Mucosa of rectum (tissue), 2 donors: ENCODE measurements at regions not wholly inside any gene's neighbourhood (a gene's known extent, or its start where the extent isn't known, plus 50 kb on each side); places are given as distances from the start of the nearest gene placed in this dataset.

Experiments
- H3K27ac ChIP-seq, 2 donors: one replicate each; pipeline ENCODE4 v1.7.0; 2013; ENCODE audit warnings: inconsistent platforms in 2 of 2, low read depth in 2 of 2, low read length in 2 of 2
- H3K27me3 ChIP-seq, 2 donors: one replicate each; pipeline ENCODE4 v1.7.0; 2013; ENCODE audit warnings: low read length in 2 of 2; ENCODE audit not compliant: control insufficient read depth in 2 of 2, insufficient read depth in 2 of 2
- H3K36me3 ChIP-seq, 2 donors: one replicate each; pipeline ENCODE4 v1.7.0; 2013; ENCODE audit warnings: low read length in 2 of 2; ENCODE audit not compliant: control insufficient read depth in 2 of 2, insufficient read depth in 2 of 2
- H3K4me1 ChIP-seq, 2 donors: one replicate each; pipeline ENCODE4 v1.7.0; 2013; ENCODE audit warnings: low read length in 2 of 2, mild to moderate bottlenecking in 1 of 2; ENCODE audit not compliant: control insufficient read depth in 2 of 2, insufficient read depth in 2 of 2
- H3K4me3 ChIP-seq, 2 donors: one replicate each; pipeline ENCODE4 v1.7.0; 2013; ENCODE audit warnings: low read length in 2 of 2
- H3K9ac ChIP-seq, 2 donors: one replicate each; pipeline ENCODE4 v1.7.0; 2013; ENCODE audit warnings: low read length in 2 of 2, low read depth in 1 of 2, mild to moderate bottlenecking in 1 of 2
- H3K9me3 ChIP-seq, 2 donors: one replicate each; pipeline ENCODE4 v1.7.0; 2013; ENCODE audit warnings: low read length in 2 of 2; ENCODE audit not compliant: control insufficient read depth in 2 of 2
- donor health status: healthy.
- donor health status: Normal muscosa, but diverticular disease.

- no peak overlapping the region for H3K27ac ChIP-seq
Measured at GRCh38 chr15:66615846-66616245, 50.0 kb upstream of the LCTL start.

GRCh38 chr15:66617137-66618090 is 51.6 kb upstream of the LCTL start:
- H3K9ac ChIP-seq, result peak overlapping the region; percentile 24 to 59
- H3K27me3 ChIP-seq, result no peaks in the 10 kb centered on the region
- H3K4me1 ChIP-seq, result peaks cover 29 to 33% of the 10 kb centered on the region in 2 donors
- H3K4me3 ChIP-seq, result peak overlapping the region in 1 of 2 donors; percentile 7
- no peaks in the 10 kb centered on the region for H3K9me3 ChIP-seq
- H3K36me3 ChIP-seq, result no peaks in the 10 kb centered on the region
- peak overlapping the region; percentile 77 to 86 for H3K27ac ChIP-seq

More at GRCh38 chr15:66615846-66616245, 50.0 kb upstream of the LCTL start:
- no peaks in the 10 kb centered on the region for H3K27me3 ChIP-seq
- H3K9me3 ChIP-seq, result no peaks in the 10 kb centered on the region
- H3K36me3 ChIP-seq, result no peaks in the 10 kb centered on the region
- H3K4me1 ChIP-seq, result peaks cover 19 to 23% of the 10 kb centered on the region in 2 donors
- H3K9ac ChIP-seq, result no peak overlapping the region
- H3K4me3 ChIP-seq, result no peak overlapping the region

GRCh38 chr15:66619152-66619903 is 53.5 kb upstream of the LCTL start:
- peaks cover 37% of the 10 kb centered on the region in 2 donors for H3K4me1 ChIP-seq
- H3K36me3 ChIP-seq, result no peaks in the 10 kb centered on the region
- H3K27me3 ChIP-seq, result no peaks in the 10 kb centered on the region
- peak overlapping the region in 1 of 2 donors; percentile 11 for H3K9ac ChIP-seq
- H3K4me3 ChIP-seq, result no peak overlapping the region
- no peak overlapping the region for H3K27ac ChIP-seq
- H3K9me3 ChIP-seq, result no peaks in the 10 kb centered on the region

- no peaks in the 10 kb centered on the region for H3K36me3 ChIP-seq
Measured at GRCh38 chr15:66620341-66620740, 54.5 kb upstream of the LCTL start.

GRCh38 chr15:66620744-66621344 is 55.0 kb upstream of the LCTL start:
- Histone ChIP-seq H3K4me3 (no peak overlapping the region), H3K4me1 (peaks cover 34 to 37% of the 10 kb centered on the region in 2 donors), H3K27me3 (no peaks in the 10 kb centered on the region), H3K27ac (no peak overlapping the region), H3K9ac (no peak overlapping the region), H3K36me3 (no peaks in the 10 kb centered on the region), H3K9me3 (no peaks in the 10 kb centered on the region)

More at GRCh38 chr15:66620341-66620740, 54.5 kb upstream of the LCTL start:
- no peak overlapping the region for H3K4me3 ChIP-seq
- no peaks in the 10 kb centered on the region for H3K27me3 ChIP-seq
- H3K9ac ChIP-seq, result no peak overlapping the region
- no peak overlapping the region for H3K27ac ChIP-seq
- peaks cover 37% of the 10 kb centered on the region in 2 donors for H3K4me1 ChIP-seq
- H3K9me3 ChIP-seq, result no peaks in the 10 kb centered on the region

- Histone ChIP-seq H3K36me3 (no peaks in the 10 kb centered on the region), H3K4me1 (peaks cover 34 to 37% of the 10 kb centered on the region in 2 donors), H3K4me3 (no peak overlapping the region), H3K27ac (peak overlapping the region in 1 of 2 donors; percentile 48), H3K27me3 (no peaks in the 10 kb centered on the region), H3K9me3 (no peaks in the 10 kb centered on the region), H3K9ac (peak overlapping the region in 1 of 2 donors; percentile 24)
Measured at GRCh38 chr15:66621491-66622467, 56.0 kb upstream of the LCTL start.

- H3K9ac ChIP-seq, result no peak overlapping the region
- peak overlapping the region; percentile 48 for H3K27ac ChIP-seq
- no peaks in the 10 kb centered on the region for H3K9me3 ChIP-seq
- no peaks in the 10 kb centered on the region for H3K36me3 ChIP-seq
- H3K27me3 ChIP-seq, result no peaks in the 10 kb centered on the region
- H3K4me1 ChIP-seq, result peaks cover 26 to 32% of the 10 kb centered on the region in 2 donors
- H3K4me3 ChIP-seq, result peak overlapping the region; percentile 0 to 20
Measured at GRCh38 chr15:66622591-66623022, 56.8 kb upstream of the LCTL start.

GRCh38 chr15:66623801-66624453 is 58.1 kb upstream of the LCTL start:
- Histone ChIP-seq H3K27ac (no peak overlapping the region), H3K36me3 (no peaks in the 10 kb centered on the region), H3K9me3 (no peaks in the 10 kb centered on the region), H3K4me1 (peaks cover 21 to 25% of the 10 kb centered on the region in 2 donors), H3K27me3 (no peaks in the 10 kb centered on the region), H3K4me3 (no peak overlapping the region), H3K9ac (no peak overlapping the region)

GRCh38 chr15:66625531-66625930 is 59.7 kb upstream of the LCTL start:
- no peaks in the 10 kb centered on the region for H3K9me3 ChIP-seq
- no peak overlapping the region for H3K4me3 ChIP-seq
- peaks cover 15 to 19% of the 10 kb centered on the region in 2 donors for H3K4me1 ChIP-seq
- no peaks in the 10 kb centered on the region for H3K27me3 ChIP-seq
- H3K27ac ChIP-seq, result no peak overlapping the region
- H3K36me3 ChIP-seq, result no peaks in the 10 kb centered on the region
- no peak overlapping the region for H3K9ac ChIP-seq
